H9 (cell line): ENCODE measurements at regions not wholly inside any gene's neighbourhood (a gene's known extent, or its start where the extent isn't known, plus 50 kb on each side); places are given as distances from the start of the nearest gene placed in this dataset.

ENCODE experiments used
- DNase-seq: peaks from one replicate; pipeline ENCODE4 v3.0.0-alpha.2; 2017
- H2AFZ ChIP-seq: one replicate; pipeline ENCODE4 v1.6.1; 2013; ENCODE audit warnings: mild to moderate bottlenecking, low read length, control low read depth, moderate library complexity
- H2AK5ac ChIP-seq: 2 replicates; pipeline ENCODE4 v1.6.1; 2013; ENCODE audit warnings: low read length, control low read depth, mixed read lengths; ENCODE audit not compliant: insufficient read length
- H2BK120ac ChIP-seq: one replicate; pipeline ENCODE4 v1.6.1; 2013; ENCODE audit warnings: low read depth, mild to moderate bottlenecking, low read length, control low read depth, inconsistent platforms; ENCODE audit not compliant: poor library complexity, severe bottlenecking
- H2BK12ac ChIP-seq: 2 replicates; pipeline ENCODE4 v1.6.1; 2013; ENCODE audit warnings: low read length, control low read depth, mixed read lengths, low read depth; ENCODE audit not compliant: insufficient read length
- H2BK15ac ChIP-seq: 2 replicates; pipeline ENCODE4 v1.6.1; 2013; ENCODE audit warnings: low read depth, low read length, control low read depth
- H2BK20ac ChIP-seq: one replicate; pipeline ENCODE4 v1.6.1; 2013; ENCODE audit warnings: low read depth, mild to moderate bottlenecking, low read length, control low read depth, inconsistent platforms; ENCODE audit not compliant: poor library complexity, severe bottlenecking
- H2BK5ac ChIP-seq: 2 replicates; pipeline ENCODE4 v1.6.1; 2013; ENCODE audit warnings: low read length, control low read depth, mixed read lengths; ENCODE audit not compliant: insufficient read length
- H3K14ac ChIP-seq: 2 replicates; pipeline ENCODE4 v1.6.1; 2013; ENCODE audit warnings: low read length, control low read depth; ENCODE audit not compliant: insufficient read depth
- H3K18ac ChIP-seq: 2 replicates; pipeline ENCODE4 v1.6.1; 2013; ENCODE audit warnings: low read depth, mild to moderate bottlenecking, mixed read lengths, low read length, control low read depth; ENCODE audit not compliant: insufficient read length
- H3K23ac ChIP-seq: 2 replicates; pipeline ENCODE4 v1.6.1; 2013; ENCODE audit warnings: low read length, control low read depth, mixed read lengths, low read depth; ENCODE audit not compliant: insufficient read length
- H3K23me2 ChIP-seq: 2 replicates; pipeline ENCODE4 v1.6.1; 2013; ENCODE audit warnings: low read depth, mild to moderate bottlenecking, mixed read lengths, low read length, control low read depth; ENCODE audit not compliant: insufficient read length, poor library complexity, severe bottlenecking
- H3K27ac ChIP-seq: 2 replicates; pipeline ENCODE4 v1.5.1; 2013; ENCODE audit warnings: low read length, control low read depth, mixed read lengths, low read depth; ENCODE audit not compliant: insufficient read length
- H3K27me3 ChIP-seq: 2 replicates; pipeline ENCODE4 v1.6.1; 2013; ENCODE audit warnings: low read length, control low read depth, inconsistent platforms; ENCODE audit not compliant: insufficient read depth
- H3K4ac ChIP-seq: 2 replicates; pipeline ENCODE4 v1.6.1; 2013; ENCODE audit warnings: low read depth, mild to moderate bottlenecking, control low read depth, inconsistent platforms, low read length, moderate library complexity
- H3K4me1 ChIP-seq: 2 replicates; pipeline ENCODE4 v1.6.1; 2013; ENCODE audit warnings: low read length, control low read depth, inconsistent platforms; ENCODE audit not compliant: insufficient read depth
- H3K4me2 ChIP-seq: 2 replicates; pipeline ENCODE4 v1.6.1; 2013; ENCODE audit warnings: low read length, control low read depth, mixed read lengths; ENCODE audit not compliant: insufficient read length, insufficient read depth
- H3K56ac ChIP-seq: 2 replicates; pipeline ENCODE4 v1.6.1; 2013; ENCODE audit warnings: low read depth, mild to moderate bottlenecking, mixed read lengths, low read length, control low read depth; ENCODE audit not compliant: insufficient read length
- H3K79me1 ChIP-seq: 2 replicates; pipeline ENCODE4 v1.6.1; 2013; ENCODE audit warnings: low read depth, mild to moderate bottlenecking, moderate library complexity, low read length, control low read depth, inconsistent platforms; ENCODE audit not compliant: insufficient read depth, poor library complexity, severe bottlenecking
- H3K79me2 ChIP-seq: 2 replicates; pipeline ENCODE4 v1.6.1; 2013; ENCODE audit warnings: low read length, control low read depth, inconsistent platforms; ENCODE audit not compliant: insufficient read depth
- H3K9ac ChIP-seq: 2 replicates; pipeline ENCODE4 v1.6.1; 2013; ENCODE audit warnings: low read length, control low read depth, mixed read lengths; ENCODE audit not compliant: insufficient read length; ENCODE audit errors: extremely low read depth
- H3K9me3 ChIP-seq: one replicate; pipeline ENCODE4 v1.6.1; 2013; ENCODE audit warnings: low read depth, low read length, inconsistent platforms; ENCODE audit not compliant: control insufficient read depth
- H3T11ph ChIP-seq: one replicate; pipeline ENCODE4 v1.6.1; 2013; ENCODE audit warnings: mild to moderate bottlenecking, low read length, control low read depth, inconsistent platforms
- H4K20me1 ChIP-seq: one replicate; pipeline ENCODE4 v1.6.1; 2013; ENCODE audit not compliant: control insufficient read depth, insufficient read length, insufficient read depth
- H4K5ac ChIP-seq: 2 replicates; pipeline ENCODE4 v1.6.1; 2013; ENCODE audit warnings: low read depth, mild to moderate bottlenecking, mixed read lengths, low read length, control low read depth; ENCODE audit not compliant: insufficient read length
- H4K8ac ChIP-seq: replicated peaks from 2 replicates; pipeline ENCODE4 v1.6.1; 2013; ENCODE audit warnings: low read length, control low read depth, mixed read lengths, low read depth; ENCODE audit not compliant: insufficient read length
- H4K91ac ChIP-seq: 2 replicates; pipeline ENCODE4 v1.6.1; 2013; ENCODE audit warnings: low read depth, mild to moderate bottlenecking, moderate library complexity, mixed read lengths, low read length, control low read depth; ENCODE audit not compliant: insufficient read length
- H3K27ac Mint-ChIP-seq, 3 experiments: 2 replicates in 2 of 3; 3 replicates in 1 of 3; pipeline ENCODE4 v1.8.0; 2020 to 2021; ENCODE audit warnings: mixed read lengths in 3 of 3, mild to moderate bottlenecking in 1 of 3, moderate library complexity in 1 of 3
- H3K27me3 Mint-ChIP-seq: 2 replicates; pipeline ENCODE4 v1.8.0; 2021; ENCODE audit warnings: low read depth, mild to moderate bottlenecking, moderate library complexity, mixed read lengths
- H3K36me3 Mint-ChIP-seq, 3 experiments: 2 replicates in 2 of 3; 3 replicates in 1 of 3; pipeline ENCODE4 v1.8.0; 2020 to 2021; ENCODE audit warnings: low read depth in 3 of 3, mixed read lengths in 3 of 3; ENCODE audit not compliant: insufficient read depth in 1 of 3
- H3K4me1 Mint-ChIP-seq, 2 experiments: 2 replicates each; pipeline ENCODE4 v1.8.0; 2020; ENCODE audit warnings: mixed read lengths in 2 of 2
- H3K4me3 Mint-ChIP-seq, 2 experiments: 2 replicates in 1 of 2; 3 replicates in 1 of 2; pipeline ENCODE4 v1.8.0; 2020 to 2021; ENCODE audit warnings: mild to moderate bottlenecking in 2 of 2, mixed read lengths in 2 of 2, moderate library complexity in 1 of 2
- H3K9me3 Mint-ChIP-seq, 2 experiments: 2 replicates in 1 of 2; 3 replicates in 1 of 2; pipeline ENCODE4 v1.8.0; 2020; ENCODE audit warnings: mild to moderate bottlenecking in 2 of 2, mixed read lengths in 2 of 2, moderate library complexity in 1 of 2
- CTCF ChIP-seq: fragments of 200-600 bp; sonication (generic); conservative IDR thresholded peaks from 3 replicates; pipeline ENCODE4 v1.8.0; 2021; ENCODE audit warnings: antibody characterized with exemption, mild to moderate bottlenecking
- WGBS: extraction: QIAGEN DNeasy Blood & Tissue Kit; methylation state at CpG from one replicate; pipeline ENCODE4 v1.1.7; 2013; ENCODE audit warnings: missing lambda C conversion rate, low lambda C conversion rate, mixed read lengths; ENCODE audit not compliant: insufficient read length; ENCODE audit errors: extremely low coverage; 5-methylcytosine and 5-hydroxymethylcytosine counted together

GRCh38 chr21:38173276-38174035, 83.3 kb upstream of the KCNJ15 start:
- Histone ChIP-seq H2BK20ac (no peak overlapping the region), H3K27me3 (no peaks in the 10 kb centered on the region), H3K9ac (no peak overlapping the region), H2BK120ac (no peak overlapping the region), H2BK15ac (no peak overlapping the region), H3K79me2 (no peaks in the 10 kb centered on the region), H3K4me1 (peaks cover 5% of the 10 kb centered on the region), H3K18ac (no peak overlapping the region), H3T11ph (no peak overlapping the region), H4K8ac (no peak overlapping the region), H3K23ac (no peak overlapping the region), H3K9me3 (no peaks in the 10 kb centered on the region), H3K23me2 (no peaks in the 10 kb centered on the region), H4K91ac (no peak overlapping the region), H4K5ac (no peak overlapping the region), H2AFZ (no peak overlapping the region), H3K14ac (no peak overlapping the region), H2AK5ac (no peak overlapping the region), H3K56ac (no peak overlapping the region), H3K79me1 (no peaks in the 10 kb centered on the region), H3K4me2 (no peak overlapping the region), H2BK5ac (no peak overlapping the region), H2BK12ac (no peak overlapping the region), H4K20me1 (no peaks in the 10 kb centered on the region), H3K4ac (no peak overlapping the region), H3K27ac (no peak overlapping the region)
- Mint-ChIP-seq H3K4me3 (no peak overlapping the region), H3K4me1 (peaks cover 25 to 26% of the 10 kb centered on the region in 2 experiments), H3K27me3 (no peaks in the 10 kb centered on the region), H3K9me3 (peaks cover 3% of the 10 kb centered on the region in 2 experiments; a peak in 3 of 5 replicates), H3K36me3 (peaks cover 0 to 5% (median 1%) of the 10 kb centered on the region in 3 experiments; a peak in 3 of 7 replicates), H3K27ac (no peak overlapping the region)
- no peak for DNase-seq
- WGBS, result no CpG with 5 or more reads among the region's 3 CpGs
- no peak for TF ChIP-seq CTCF
